GM23248 (cell line): ENCODE measurements at regions not wholly inside any gene's neighbourhood (a gene's known extent, or its start where the extent isn't known, plus 50 kb on each side); places are given as distances from the start of the nearest gene placed in this dataset.

Experiments used
- DNase-seq: peaks from one replicate; pipeline ENCODE4 v3.0.0-alpha.2; 2015
- H2AFZ ChIP-seq: fragments of 200-600 bp; sonication (generic); 2 replicates; pipeline ENCODE4 v1.6.1; 2016; ENCODE audit warnings: antibody characterized with exemption
- H3F3A ChIP-seq: fragments of 200-600 bp; sonication (generic); 2 replicates; pipeline ENCODE4 v1.6.1; 2016; ENCODE audit warnings: mild to moderate bottlenecking, antibody characterized with exemption, mixed run types; ENCODE audit not compliant: insufficient read depth
- H3K27ac ChIP-seq: fragments of 200-600 bp; sonication (generic); 2 replicates; pipeline ENCODE4 v1.5.1; 2016; ENCODE audit warnings: mild to moderate bottlenecking
- H3K27me3 ChIP-seq: fragments of 200-600 bp; sonication (generic); replicated peaks from 2 replicates; pipeline ENCODE4 v1.6.1; 2016; ENCODE audit warnings: mild to moderate bottlenecking; ENCODE audit not compliant: insufficient read depth
- H3K36me3 ChIP-seq: fragments of 200-600 bp; sonication (generic); 2 replicates; pipeline ENCODE4 v1.6.1; 2016; ENCODE audit warnings: low read depth, mild to moderate bottlenecking
- H3K4me1 ChIP-seq: fragments of 200-600 bp; sonication (generic); 2 replicates; pipeline ENCODE4 v1.6.1; 2016; ENCODE audit warnings: mild to moderate bottlenecking; ENCODE audit not compliant: insufficient read depth
- H3K4me2 ChIP-seq: fragments of 200-600 bp; sonication (generic); one replicate; pipeline ENCODE4 v1.6.1; 2016; ENCODE audit warnings: mild to moderate bottlenecking; ENCODE audit not compliant: unreplicated experiment
- H3K4me3 ChIP-seq: fragments of 200-600 bp; sonication (generic); 2 replicates; pipeline ENCODE4 v1.5.1; 2016; ENCODE audit warnings: mild to moderate bottlenecking
- H3K79me2 ChIP-seq: fragments of 200-600 bp; sonication (generic); 2 replicates; pipeline ENCODE4 v1.6.1; 2016; ENCODE audit warnings: mild to moderate bottlenecking; ENCODE audit not compliant: insufficient read depth
- H3K9ac ChIP-seq: fragments of 200-600 bp; sonication (generic); 2 replicates; pipeline ENCODE4 v1.6.1; 2016; ENCODE audit warnings: mild to moderate bottlenecking
- H3K9me2 ChIP-seq: fragments of 200-600 bp; sonication (generic); 2 replicates; pipeline ENCODE4 v1.6.1; 2016; ENCODE audit warnings: mixed run types, mild to moderate bottlenecking, moderate library complexity; ENCODE audit not compliant: insufficient read depth
- H3K9me3 ChIP-seq: fragments of 200-600 bp; sonication (generic); one replicate; pipeline ENCODE4 v1.6.1; 2017; ENCODE audit warnings: low read depth
- H4K20me1 ChIP-seq: fragments of 200-600 bp; sonication (generic); 2 replicates; pipeline ENCODE4 v1.6.0; 2016; ENCODE audit not compliant: insufficient read depth
- EZH2 ChIP-seq: fragments of 200-600 bp; sonication (generic); IDR thresholded peaks from 2 replicates; pipeline ENCODE4 v1.6.1; 2018; ENCODE audit warnings: antibody characterized with exemption, mild to moderate bottlenecking; ENCODE audit not compliant: insufficient read depth, poor library complexity, severe bottlenecking
- EZH2phosphoT487 ChIP-seq: fragments of 200-600 bp; sonication (generic); IDR thresholded peaks from 2 replicates; pipeline ENCODE4 v1.6.1; 2018; ENCODE audit warnings: antibody characterized with exemption, moderate library complexity, mild to moderate bottlenecking, low read depth; ENCODE audit not compliant: insufficient read depth
- WGBS, 2 experiments: methylation state at CpG; one replicate each; pipeline ENCODE4 v1.1.6; 2015 to 2017; ENCODE audit warnings: low lambda C conversion rate in 2 of 2, low coverage in 1 of 2; ENCODE audit errors: missing lambda C conversion rate in 2 of 2; 5-methylcytosine and 5-hydroxymethylcytosine counted together
- in situ Hi-C: fragments of 300-500 bp; cut with MboI; formaldehyde crosslinking; loops from 2 replicates; pipeline ENCODE4 v1.15.0; 2020

- H3K4me2 ChIP-seq, result no peak overlapping the region
- H3K27ac ChIP-seq, result no peak overlapping the region
- in situ Hi-C loops, result no loop called here
- WGBS, 2 experiments, result 50 to 57% methylated on average over 1 of the region's 1 CpG
- no peaks in the 10 kb centered on the region for H3K9me2 ChIP-seq
- H3K4me1 ChIP-seq, result peaks cover 4% of the 10 kb centered on the region; the same call in 1 of the 2 replicates
- no peaks in the 10 kb centered on the region for H3K27me3 ChIP-seq
- H3K36me3 ChIP-seq, result no peaks in the 10 kb centered on the region
- H3K9me3 ChIP-seq, result no peaks in the 10 kb centered on the region
- no peak for DNase-seq
- no peak overlapping the region for H3K9ac ChIP-seq
- no peak overlapping the region for H2AFZ ChIP-seq
- H3K4me3 ChIP-seq, result no peak overlapping the region
- no peaks in the 10 kb centered on the region for H4K20me1 ChIP-seq
- H3F3A ChIP-seq, result no peaks in the 10 kb centered on the region
- TF ChIP-seq EZH2phosphoT487 (no peak), EZH2 (no peak)
- H3K79me2 ChIP-seq, result no peaks in the 10 kb centered on the region
Measured at GRCh38 chr20:60518022-60518421, 559.8 kb downstream of the CDH26 start.

- DNase-seq, result no peak
- Histone ChIP-seq H3K4me3 (no peak overlapping the region), H3K79me2 (no peaks in the 10 kb centered on the region), H3F3A (no peaks in the 10 kb centered on the region), H3K4me1 (no peaks in the 10 kb centered on the region), H3K27me3 (no peaks in the 10 kb centered on the region), H3K9me3 (no peaks in the 10 kb centered on the region), H4K20me1 (no peaks in the 10 kb centered on the region), H3K4me2 (no peak overlapping the region), H3K36me3 (no peaks in the 10 kb centered on the region), H2AFZ (no peak overlapping the region), H3K9ac (no peak overlapping the region), H3K9me2 (no peaks in the 10 kb centered on the region), H3K27ac (no peak overlapping the region)
- 29 to 51% methylated on average over 2 of the region's 2 CpGs for WGBS, 2 experiments
- in situ Hi-C loops, result no loop called here
- no peak for TF ChIP-seq EZH2
- TF ChIP-seq EZH2phosphoT487, result no peak
Measured at GRCh38 chr20:60525397-60525796, 567.2 kb downstream of the CDH26 start.

DNA sequence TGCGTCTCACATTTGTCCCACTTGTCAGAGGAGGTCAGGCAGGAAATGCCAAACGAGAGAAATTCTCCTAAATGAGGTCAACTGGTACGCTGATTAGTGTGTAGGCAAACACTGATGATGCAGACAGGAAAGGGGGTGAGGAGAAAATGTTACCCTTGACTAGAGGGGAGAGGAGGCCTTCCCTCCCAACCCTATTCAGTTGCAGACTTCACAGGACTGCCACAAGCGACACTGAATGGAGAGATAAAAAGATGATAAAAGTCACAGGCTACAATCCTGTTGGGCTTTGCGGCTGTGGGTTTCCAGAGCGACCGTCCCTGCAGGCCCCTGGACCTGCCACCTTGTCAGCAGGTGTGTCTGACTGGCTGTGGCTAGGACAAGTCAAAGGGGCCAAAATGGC lies 569.4 kb downstream of the CDH26 start:
- no peaks in the 10 kb centered on the region for H3K27me3 ChIP-seq
- H3K79me2 ChIP-seq, result no peaks in the 10 kb centered on the region
- TF ChIP-seq EZH2phosphoT487 (no peak), EZH2 (no peak)
- no peak overlapping the region for H3K27ac ChIP-seq
- H3K36me3 ChIP-seq, result no peaks in the 10 kb centered on the region
- no peak for DNase-seq
- H3K9ac ChIP-seq, result no peak overlapping the region
- H3K9me2 ChIP-seq, result no peaks in the 10 kb centered on the region
- 45 to 53% methylated on average over 7 of the region's 7 CpGs for WGBS, 2 experiments
- in situ Hi-C loops, result no loop called here
- H3K4me3 ChIP-seq, result no peak overlapping the region
- no peaks in the 10 kb centered on the region for H4K20me1 ChIP-seq
- no peaks in the 10 kb centered on the region for H3F3A ChIP-seq
- no peak overlapping the region for H3K4me2 ChIP-seq
- no peaks in the 10 kb centered on the region for H3K9me3 ChIP-seq
- H2AFZ ChIP-seq, result no peak overlapping the region
- no peaks in the 10 kb centered on the region for H3K4me1 ChIP-seq

DNA sequence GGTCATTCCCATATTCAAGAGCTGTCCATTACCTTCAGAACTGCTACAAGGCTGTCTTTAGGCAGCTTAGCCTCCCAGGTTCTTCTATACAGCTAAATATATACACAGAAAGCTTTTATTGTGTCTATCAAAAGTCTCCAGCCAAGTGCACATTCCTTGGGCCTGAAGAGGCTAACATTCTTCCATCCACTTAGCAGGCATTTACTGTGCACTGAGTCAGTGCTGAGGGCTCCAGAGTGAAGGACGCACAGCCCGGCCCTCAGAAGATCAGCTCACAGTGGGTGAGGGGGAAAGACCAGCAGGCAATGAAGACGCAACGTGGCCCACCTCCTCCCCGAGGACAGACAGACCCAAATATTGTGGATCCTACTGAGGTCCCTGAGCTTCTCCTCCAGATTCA lies 569.9 kb downstream of the CDH26 start:
- H4K20me1 ChIP-seq, result no peaks in the 10 kb centered on the region
- no peaks in the 10 kb centered on the region for H3K27me3 ChIP-seq
- no peaks in the 10 kb centered on the region for H3K36me3 ChIP-seq
- no peak overlapping the region for H3K4me3 ChIP-seq
- peak; percentile 32 for DNase-seq
- H3K4me1 ChIP-seq, result no peaks in the 10 kb centered on the region
- H2AFZ ChIP-seq, result no peak overlapping the region
- 43 to 53% methylated on average over 5 of the region's 5 CpGs for WGBS, 2 experiments
- no peaks in the 10 kb centered on the region for H3F3A ChIP-seq
- H3K4me2 ChIP-seq, result no peak overlapping the region
- H3K9me3 ChIP-seq, result no peaks in the 10 kb centered on the region
- no peaks in the 10 kb centered on the region for H3K9me2 ChIP-seq
- no peak overlapping the region for H3K27ac ChIP-seq
- in situ Hi-C loops, result no loop called here
- no peaks in the 10 kb centered on the region for H3K79me2 ChIP-seq
- no peak for TF ChIP-seq EZH2phosphoT487
- TF ChIP-seq EZH2, result no peak
- no peak overlapping the region for H3K9ac ChIP-seq

DNA sequence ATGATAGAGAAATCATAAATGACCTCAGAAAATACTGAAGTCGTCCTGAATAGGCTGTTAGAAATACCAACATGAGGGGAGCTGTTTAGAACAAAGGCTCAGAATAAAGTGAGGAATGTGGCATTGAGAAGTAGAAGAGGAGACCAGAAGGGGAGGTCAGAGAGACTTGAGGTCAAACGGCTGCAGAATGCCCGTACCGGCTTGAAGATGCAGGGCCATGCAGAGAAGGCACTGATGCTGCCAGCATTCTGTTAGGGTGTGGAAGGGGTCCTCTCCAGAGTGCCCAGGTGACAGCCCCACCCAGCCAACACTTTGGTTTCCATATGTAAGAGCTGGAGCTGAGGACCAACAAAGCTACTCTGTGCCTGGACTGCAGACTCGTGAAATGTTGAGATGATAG lies 570.9 kb downstream of the CDH26 start:
- Histone ChIP-seq H2AFZ (no peak overlapping the region), H3K4me3 (no peak overlapping the region), H3K79me2 (no peaks in the 10 kb centered on the region), H3K9ac (no peak overlapping the region), H3K4me1 (no peaks in the 10 kb centered on the region), H3K9me3 (no peaks in the 10 kb centered on the region), H4K20me1 (no peaks in the 10 kb centered on the region), H3K27ac (no peak overlapping the region), H3K4me2 (no peak overlapping the region), H3K9me2 (no peaks in the 10 kb centered on the region), H3K36me3 (no peaks in the 10 kb centered on the region), H3F3A (no peaks in the 10 kb centered on the region), H3K27me3 (no peaks in the 10 kb centered on the region)
- no peak for TF ChIP-seq EZH2
- no peak for TF ChIP-seq EZH2phosphoT487
- no peak for DNase-seq
- WGBS, 2 experiments, result 23 to 25% methylated on average over 5 of the region's 5 CpGs
- in situ Hi-C loops, result no loop called here
